H1 (cell line): ENCODE measurements at regions not wholly inside any gene's neighbourhood (a gene's known extent, or its start where the extent isn't known, plus 50 kb on each side); places are given as distances from the start of the nearest gene placed in this dataset.

Source experiments
- BCL11A ChIP-seq, 2 experiments: IDR thresholded peaks; one replicate each; pipeline ENCODE4 v1.6.1; 2011; ENCODE audit warnings: low read depth in 2 of 2, low read length in 2 of 2, mild to moderate bottlenecking in 2 of 2
- CHD1 ChIP-seq: IDR thresholded peaks from 2 replicates; pipeline ENCODE4 v1.6.1; 2012; ENCODE audit warnings: low read depth, low read length, improper control_type of control experiment
- CHD7 ChIP-seq: fragments of 300-600 bp; sonication (generic); IDR thresholded peaks from 2 replicates; pipeline ENCODE4 v1.7.1; 2012; ENCODE audit warnings: low read length, moderate library complexity, mild to moderate bottlenecking, inconsistent platforms; ENCODE audit not compliant: insufficient replicate concordance
- KDM1A ChIP-seq: fragments of 200-600, 300-600 bp; sonication (generic); IDR thresholded peaks from 2 replicates; pipeline ENCODE4 v1.7.1; 2016; ENCODE audit warnings: mild to moderate bottlenecking, low read length, borderline replicate concordance
- NANOG ChIP-seq: IDR thresholded peaks from 2 replicates; pipeline ENCODE4 v1.6.1; 2011; ENCODE audit warnings: low read length, low read depth, mild to moderate bottlenecking, inconsistent platforms; ENCODE audit not compliant: insufficient read depth, poor library complexity, severe bottlenecking
- POU5F1 ChIP-seq: IDR thresholded peaks from 2 replicates; pipeline ENCODE4 v1.6.1; 2011; ENCODE audit warnings: low read depth, mild to moderate bottlenecking, low read length, moderate library complexity
- SAP30 ChIP-seq: fragments of 300-600 bp; sonication (generic); IDR thresholded peaks from 2 replicates; pipeline ENCODE4 v1.7.1; 2012; ENCODE audit warnings: low read length, moderate library complexity, mild to moderate bottlenecking, inconsistent platforms; ENCODE audit not compliant: insufficient read depth, insufficient replicate concordance
- SRF ChIP-seq: IDR thresholded peaks from 2 replicates; pipeline ENCODE4 v1.6.1; 2011; ENCODE audit warnings: mild to moderate bottlenecking, low read depth, low read length, moderate library complexity
- YY1 ChIP-seq: IDR thresholded peaks from 2 replicates; pipeline ENCODE4 v1.6.1; 2011; ENCODE audit warnings: low read depth, mild to moderate bottlenecking, low read length
- ZNF274 ChIP-seq: IDR thresholded peaks from 2 replicates; pipeline ENCODE4 v1.7.0; 2012; ENCODE audit warnings: low read length, borderline replicate concordance; ENCODE audit errors: extremely low read depth

GRCh38 chr12:42915426-42915825 lies 325.9 kb upstream of the PRICKLE1 start (continued):
- TF ChIP-seq CHD7 (no peak), SAP30 (no peak), KDM1A (no peak), SRF (no peak), CHD1 (no peak), BCL11A (IDR thresholded peaks at IDR 0.05; ENCODE audit: low read depth in 2 of 2, low read length in 2 of 2) (no peak), NANOG (no peak), ZNF274 (no peak), POU5F1 (no peak), YY1 (no peak)
